Liver (tissue), 8 donors: ENCODE measurements at regions not wholly inside any gene's neighbourhood (a gene's known extent, or its start where the extent isn't known, plus 50 kb on each side); places are given as distances from the start of the nearest gene placed in this dataset.

Source experiments
- DNase-seq: peaks from one replicate; pipeline ENCODE4 v3.0.0-alpha.2; 2017; ENCODE audit warnings: low spot score
- H3K27ac ChIP-seq, 2 donors: one replicate each; pipeline ENCODE4 v1.7.0; 2013; ENCODE audit warnings: inconsistent platforms in 2 of 2, low read length in 2 of 2, control low read depth in 1 of 2, low read depth in 1 of 2, mild to moderate bottlenecking in 1 of 2
- H3K27me3 ChIP-seq, 4 donors: one replicate each; pipeline versions ENCODE4 v1.6.1 to v1.7.0; 2013; ENCODE audit warnings: low read length in 3 of 4, inconsistent platforms in 1 of 4, mild to moderate bottlenecking in 1 of 4, moderate library complexity in 1 of 4; ENCODE audit not compliant: control insufficient read depth in 4 of 4, insufficient read depth in 4 of 4
- H3K36me3 ChIP-seq, 4 donors: one replicate each; pipeline versions ENCODE4 v1.6.1 to v1.7.0; 2013; ENCODE audit warnings: low read length in 3 of 4, mild to moderate bottlenecking in 3 of 4, low read depth in 1 of 4, moderate library complexity in 1 of 4; ENCODE audit not compliant: control insufficient read depth in 4 of 4, insufficient read depth in 3 of 4
- H3K4me1 ChIP-seq, 4 donors: one replicate each; pipeline versions ENCODE4 v1.6.1 to v1.7.0; 2013; ENCODE audit warnings: low read length in 3 of 4, mild to moderate bottlenecking in 3 of 4, moderate library complexity in 1 of 4; ENCODE audit not compliant: control insufficient read depth in 4 of 4, insufficient read depth in 4 of 4
- H3K4me3 ChIP-seq, 3 donors: one replicate each; pipeline versions ENCODE4 v1.6.1 to v1.7.0; 2013; ENCODE audit warnings: low read length in 3 of 3, control low read depth in 1 of 3, low read depth in 1 of 3, mild to moderate bottlenecking in 1 of 3
- H3K9ac ChIP-seq, 2 donors: one replicate each; pipeline ENCODE4 v1.7.0; 2013; ENCODE audit warnings: low read length in 2 of 2, mild to moderate bottlenecking in 2 of 2, moderate library complexity in 2 of 2, control low read depth in 1 of 2, low read depth in 1 of 2
- H3K9me3 ChIP-seq, 4 donors: one replicate each; pipeline versions ENCODE4 v1.6.1 to v1.7.0; 2013; ENCODE audit warnings: low read length in 3 of 4; ENCODE audit not compliant: control insufficient read depth in 4 of 4
- CTCF ChIP-seq: fragments of 150-350 bp; IDR thresholded peaks from 2 replicates; pipeline ENCODE4 v1.5.1; 2017; ENCODE audit warnings: improper control_type of control experiment, low read depth, low read length; ENCODE audit not compliant: missing input control
- EGR1 ChIP-seq, 2 donors: IDR thresholded peaks; 2 replicates each; pipeline ENCODE4 v1.6.1; 2016 to 2018; ENCODE audit warnings: antibody characterized with exemption in 2 of 2, low read depth in 2 of 2
- FOXA1 ChIP-seq: IDR thresholded peaks from 2 replicates; pipeline ENCODE4 v1.6.1; 2016; ENCODE audit warnings: antibody characterized with exemption
- GABPA ChIP-seq, 2 donors: IDR thresholded peaks in 1 of 2; conservative IDR thresholded peaks in 1 of 2; 2 replicates each; pipeline ENCODE4 v1.6.1; 2016; ENCODE audit warnings: antibody characterized with exemption in 2 of 2, mild to moderate bottlenecking in 1 of 2, moderate library complexity in 1 of 2
- HNF4A ChIP-seq, 2 donors: conservative IDR thresholded peaks; 2 replicates each; pipeline ENCODE4 v1.6.1; 2016; ENCODE audit warnings: antibody characterized with exemption in 2 of 2, mild to moderate bottlenecking in 2 of 2
- HNF4G ChIP-seq: IDR thresholded peaks from 2 replicates; pipeline ENCODE4 v1.6.1; 2016; ENCODE audit warnings: antibody characterized with exemption
- JUND ChIP-seq, 2 donors: IDR thresholded peaks; 2 replicates each; pipeline ENCODE4 v1.6.1; 2016; ENCODE audit warnings: antibody characterized with exemption in 2 of 2
- NR2F2 ChIP-seq: IDR thresholded peaks from 2 replicates; pipeline ENCODE4 v1.6.1; 2016; ENCODE audit warnings: antibody characterized with exemption
- RAD21 ChIP-seq, 2 donors: IDR thresholded peaks; 2 replicates each; pipeline ENCODE4 v1.6.1; 2016; ENCODE audit warnings: antibody characterized with exemption in 2 of 2, mild to moderate bottlenecking in 2 of 2
- RXRA ChIP-seq, 2 donors: IDR thresholded peaks; 2 replicates each; pipeline ENCODE4 v1.6.1; 2017 to 2018; ENCODE audit warnings: antibody characterized with exemption in 2 of 2, mild to moderate bottlenecking in 1 of 2
- SP1 ChIP-seq: IDR thresholded peaks from 2 replicates; pipeline ENCODE4 v1.6.1; 2018; ENCODE audit warnings: antibody characterized with exemption, mild to moderate bottlenecking
- TAF1 ChIP-seq: conservative IDR thresholded peaks from 2 replicates; pipeline ENCODE4 v1.6.1; 2016; ENCODE audit warnings: antibody characterized with exemption, mild to moderate bottlenecking
- WGBS: extraction: QIAGEN DNeasy Blood & Tissue Kit; methylation state at CpG from one replicate; pipeline ENCODE4 v1.1.7; 2013; 5-methylcytosine and 5-hydroxymethylcytosine counted together
- TF ChIP-seq, protein P1 (sequence below): IDR thresholded peaks from 2 replicates; pipeline ENCODE4 v1.6.1; 2016; ENCODE audit warnings: antibody characterized with exemption
- TF ChIP-seq, protein P2 (sequence below): IDR thresholded peaks from 2 replicates; pipeline ENCODE4 v1.6.1; 2016; ENCODE audit warnings: antibody characterized with exemption
- TF ChIP-seq, protein P3 (sequence below): IDR thresholded peaks from 2 replicates; pipeline ENCODE4 v1.6.1; 2016; ENCODE audit warnings: antibody characterized with exemption
- donor health status: healthy.
- donor health status: healthy.
- donor health status: healthy.
- donor health status: healthy.
- donor health status: healthy.

- Histone ChIP-seq H3K4me1 (peaks cover 0 to 4% (median 0%) of the 10 kb centered on the region in 4 donors), H3K36me3 (no peaks in the 10 kb centered on the region), H3K9me3 (no peaks in the 10 kb centered on the region), H3K27ac (no peak overlapping the region), H3K9ac (no peak overlapping the region), H3K27me3 (no peaks in the 10 kb centered on the region), H3K4me3 (no peak overlapping the region)
- TF ChIP-seq GABPA (IDR thresholded peaks at IDR 0.05 in 1 of 2, conservative IDR thresholded peaks at IDR 0.05 in 1 of 2) (no peak), NR2F2 (no peak), TAF1 (no peak)
- TF ChIP-seq, protein P1, sequence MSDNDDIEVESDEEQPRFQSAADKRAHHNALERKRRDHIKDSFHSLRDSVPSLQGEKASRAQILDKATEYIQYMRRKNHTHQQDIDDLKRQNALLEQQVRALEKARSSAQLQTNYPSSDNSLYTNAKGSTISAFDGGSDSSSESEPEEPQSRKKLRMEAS: no peak
- TF ChIP-seq, protein P2, sequence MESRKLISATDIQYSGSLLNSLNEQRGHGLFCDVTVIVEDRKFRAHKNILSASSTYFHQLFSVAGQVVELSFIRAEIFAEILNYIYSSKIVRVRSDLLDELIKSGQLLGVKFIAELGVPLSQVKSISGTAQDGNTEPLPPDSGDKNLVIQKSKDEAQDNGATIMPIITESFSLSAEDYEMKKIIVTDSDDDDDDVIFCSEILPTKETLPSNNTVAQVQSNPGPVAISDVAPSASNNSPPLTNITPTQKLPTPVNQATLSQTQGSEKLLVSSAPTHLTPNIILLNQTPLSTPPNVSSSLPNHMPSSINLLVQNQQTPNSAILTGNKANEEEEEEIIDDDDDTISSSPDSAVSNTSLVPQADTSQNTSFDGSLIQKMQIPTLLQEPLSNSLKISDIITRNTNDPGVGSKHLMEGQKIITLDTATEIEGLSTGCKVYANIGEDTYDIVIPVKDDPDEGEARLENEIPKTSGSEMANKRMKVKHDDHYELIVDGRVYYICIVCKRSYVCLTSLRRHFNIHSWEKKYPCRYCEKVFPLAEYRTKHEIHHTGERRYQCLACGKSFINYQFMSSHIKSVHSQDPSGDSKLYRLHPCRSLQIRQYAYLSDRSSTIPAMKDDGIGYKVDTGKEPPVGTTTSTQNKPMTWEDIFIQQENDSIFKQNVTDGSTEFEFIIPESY: no peak
- DNase-seq: no peak
- WGBS: 79% methylated on average over 4 of the region's 4 CpGs
These were observed 189.0 kb upstream of the TTC29 start for GRCh38 chr4:147134536-147135210.

DNA sequence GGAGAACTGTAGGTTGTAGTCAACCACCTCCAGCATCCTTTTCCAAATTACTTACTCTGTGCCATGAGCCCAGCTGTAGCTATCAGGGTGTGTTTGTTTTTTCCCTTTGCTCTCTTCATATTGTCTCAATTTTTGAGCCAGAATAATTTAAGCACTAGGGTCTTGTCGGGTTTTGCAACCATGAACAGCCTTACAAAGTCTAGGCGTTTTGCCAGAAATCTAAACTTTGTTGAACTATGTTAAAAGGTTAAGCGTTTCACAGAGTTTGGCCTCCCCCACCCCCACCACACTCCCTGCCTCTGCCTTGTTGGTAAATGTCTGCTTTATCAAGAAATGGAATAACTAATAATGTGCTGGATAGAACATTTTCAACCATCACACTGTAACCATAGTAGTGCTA is 190.6 kb upstream of the TTC29 start:
- no peaks in the 10 kb centered on the region for H3K9me3 ChIP-seq
- no peak overlapping the region for H3K9ac ChIP-seq
- DNase-seq: no peak
- WGBS: 31% methylated on average over 3 of the region's 3 CpGs
- no peaks in the 10 kb centered on the region for H3K36me3 ChIP-seq
- peaks cover 0 to 4% (median 0%) of the 10 kb centered on the region in 4 donors for H3K4me1 ChIP-seq
- TF ChIP-seq RXRA (IDR thresholded peaks at IDR 0.05) (peak; percentile 34 to 75), NR2F2 (peak; percentile 87), HNF4G (no peak), GABPA (IDR thresholded peaks at IDR 0.05 in 1 of 2, conservative IDR thresholded peaks at IDR 0.05 in 1 of 2) (no peak), RAD21 (IDR thresholded peaks at IDR 0.05) (peak in 1 of 2 donors; percentile 12), SP1 (peak; percentile 23)
- TF ChIP-seq, protein P2: peak; percentile 23
- H3K27me3 ChIP-seq: no peaks in the 10 kb centered on the region
- no peak overlapping the region for H3K4me3 ChIP-seq
- peak overlapping the region; percentile 2 to 36 for H3K27ac ChIP-seq

DNA sequence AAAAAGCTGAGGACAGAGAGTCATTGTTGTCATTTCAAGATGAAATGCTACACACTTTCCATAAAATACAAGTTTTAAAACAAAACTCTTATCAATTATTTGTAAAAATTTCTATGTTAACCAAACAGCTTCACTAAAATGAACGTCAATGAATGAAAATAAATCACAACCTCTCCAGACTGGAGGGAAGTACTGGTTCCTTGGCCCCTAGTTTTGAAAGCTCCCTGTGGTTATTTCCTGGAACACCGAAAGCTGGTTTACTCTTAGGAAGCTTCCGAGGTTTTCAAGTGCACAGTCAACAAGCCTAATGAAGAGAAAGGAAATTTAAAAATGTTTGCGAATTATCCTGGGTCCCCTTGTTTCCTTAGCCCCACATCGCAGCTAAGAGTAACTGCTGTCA is 191.1 kb upstream of the TTC29 start:
- Histone ChIP-seq H3K27ac (peak overlapping the region in 1 of 2 donors; percentile 36), H3K4me1 (peaks cover 0 to 4% (median 0%) of the 10 kb centered on the region in 4 donors), H3K27me3 (no peaks in the 10 kb centered on the region), H3K9me3 (no peaks in the 10 kb centered on the region), H3K4me3 (no peak overlapping the region), H3K9ac (no peak overlapping the region), H3K36me3 (no peaks in the 10 kb centered on the region)
- 62% methylated on average over 5 of the region's 5 CpGs for WGBS
- DNase-seq: no peak
- TF ChIP-seq, protein P1: no peak
- TF ChIP-seq GABPA (IDR thresholded peaks at IDR 0.05 in 1 of 2, conservative IDR thresholded peaks at IDR 0.05 in 1 of 2) (no peak), RAD21 (IDR thresholded peaks at IDR 0.05) (no peak), SP1 (no peak), CTCF (no peak), RXRA (IDR thresholded peaks at IDR 0.05) (no peak), FOXA1 (no peak), HNF4A (conservative IDR thresholded peaks at IDR 0.05) (no peak), JUND (IDR thresholded peaks at IDR 0.05) (no peak), EGR1 (IDR thresholded peaks at IDR 0.05; ENCODE audit: low read depth in 2 of 2) (no peak)
- TF ChIP-seq, protein P3, sequence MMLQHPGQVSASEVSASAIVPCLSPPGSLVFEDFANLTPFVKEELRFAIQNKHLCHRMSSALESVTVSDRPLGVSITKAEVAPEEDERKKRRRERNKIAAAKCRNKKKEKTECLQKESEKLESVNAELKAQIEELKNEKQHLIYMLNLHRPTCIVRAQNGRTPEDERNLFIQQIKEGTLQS: no peak
- TF ChIP-seq, protein P2: no peak
